ENCODE measurements at regions not wholly inside any gene's neighbourhood (a gene's known extent, or its start where the extent isn't known, plus 50 kb on each side); places are given as distances from the start of the nearest gene placed in this dataset.
A peak's percentile ranks its signal among the peaks of the same experiment; 100 is the strongest.

DNA sequence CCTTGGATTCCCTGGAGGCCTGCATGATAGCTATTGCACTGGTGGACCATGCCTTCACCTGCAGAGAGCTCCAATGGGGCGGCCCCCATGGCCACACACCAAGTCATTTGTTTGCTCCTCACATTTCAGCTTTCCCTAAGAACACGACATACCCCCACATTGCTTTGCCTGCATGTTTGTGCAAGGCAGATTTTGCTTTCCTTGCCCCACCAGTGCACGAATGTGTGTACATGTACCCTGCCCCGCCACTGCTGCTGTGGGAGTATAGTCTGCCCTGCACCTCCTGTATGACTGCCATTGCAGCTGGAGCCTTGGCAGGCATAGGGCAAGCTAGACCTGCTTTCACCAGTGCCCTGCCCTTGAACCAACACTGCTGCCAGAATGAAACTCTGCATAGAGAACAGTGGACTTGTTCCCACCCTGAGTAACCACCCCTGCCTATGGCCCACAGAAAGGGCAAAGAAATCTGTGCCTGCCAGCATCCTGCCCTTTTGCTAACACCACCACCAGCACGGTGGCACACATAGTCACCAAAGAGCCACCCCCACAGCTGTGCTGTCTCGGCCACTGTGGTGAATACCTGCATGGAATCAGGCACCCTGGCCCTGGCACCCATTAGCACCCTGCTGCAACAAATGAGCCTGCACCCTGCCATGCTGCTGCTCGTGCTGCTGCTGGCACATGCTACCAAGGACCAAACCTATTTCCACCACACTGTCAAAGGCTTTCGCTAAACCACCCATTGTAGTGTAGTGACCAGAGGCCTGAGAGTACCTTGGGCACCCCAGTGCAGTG, 661.7 kb upstream of the FAM241A start:
- DNase-seq = no peak

DNA sequence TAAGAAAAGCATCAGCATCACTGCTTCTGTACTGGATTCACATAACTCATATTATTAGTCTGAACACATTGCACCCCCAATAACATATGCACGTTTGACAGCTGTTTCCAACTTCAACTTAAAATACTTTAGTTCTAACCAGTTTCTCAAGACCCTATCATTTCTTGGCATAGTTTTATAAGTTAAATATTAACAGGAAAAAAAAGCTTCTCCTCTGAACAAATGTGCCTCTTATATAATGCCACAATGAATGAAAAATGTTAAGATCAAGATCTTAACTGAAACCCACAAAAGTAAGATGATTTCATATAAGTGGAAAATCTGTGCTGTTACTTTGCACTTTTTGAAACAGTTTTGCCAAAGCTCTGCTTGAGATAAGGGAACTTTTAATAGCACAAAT, 652.8 kb upstream of the FAM241A start:
- no peak for DNase-seq

DNA sequence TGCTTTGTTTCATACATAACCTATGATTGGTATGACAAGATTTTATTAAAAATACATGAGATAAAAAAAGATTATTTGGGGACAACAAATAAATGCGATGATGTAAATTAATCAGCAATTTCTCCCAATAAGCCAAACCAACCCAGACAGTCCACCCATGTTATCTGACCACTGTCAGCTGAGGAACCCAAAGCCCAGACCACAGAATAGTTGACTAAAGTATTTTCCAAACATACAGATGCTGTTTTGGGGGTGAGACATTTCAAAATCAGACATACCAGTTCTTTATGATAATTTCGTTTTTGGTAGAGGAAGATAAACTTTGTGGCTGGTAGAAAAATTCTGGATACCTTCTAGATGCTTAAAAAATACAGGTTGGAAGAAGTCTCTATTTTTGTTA, 650.8 kb upstream of the FAM241A start:
- DNase-seq = no peak

DNA sequence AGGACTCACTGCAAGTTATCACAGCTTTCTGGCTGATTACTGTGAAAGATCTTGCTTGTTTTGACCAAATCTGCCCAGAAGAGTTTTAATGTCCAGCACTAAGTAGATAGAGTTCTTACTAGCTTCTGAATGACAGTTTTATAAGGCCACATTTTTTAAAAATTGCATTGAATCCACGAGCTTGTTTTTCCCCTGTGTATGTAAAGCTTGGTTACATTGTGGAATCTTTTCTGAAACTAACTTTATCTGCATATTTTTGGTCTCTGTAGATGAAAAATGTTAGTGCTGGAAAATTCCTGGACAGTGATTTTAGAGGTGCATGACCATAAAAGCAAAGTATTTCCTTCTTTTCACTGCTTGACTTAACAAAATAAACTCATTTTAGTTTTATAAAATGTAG, 650.3 kb upstream of the FAM241A start:
- no peak for DNase-seq

DNA sequence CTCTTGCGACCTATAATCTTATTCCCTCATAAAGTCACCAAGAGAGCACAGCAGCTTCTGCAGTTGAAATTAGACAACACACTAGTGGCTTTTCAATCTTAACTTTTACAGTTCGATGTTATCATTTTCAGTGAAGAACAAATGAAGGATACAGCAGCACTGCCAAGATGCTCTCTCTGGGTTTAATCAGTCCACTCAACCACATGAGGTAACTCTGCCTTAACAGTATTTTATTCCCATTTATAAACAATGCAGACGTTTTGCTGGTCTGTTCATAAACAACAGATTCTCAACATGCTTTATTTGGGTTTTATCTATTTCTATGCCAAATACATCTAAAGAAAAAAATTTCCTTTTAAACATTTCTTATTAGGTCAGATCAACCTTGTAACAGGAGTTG, 646.0 kb upstream of the FAM241A start:
- no peak for DNase-seq

DNA sequence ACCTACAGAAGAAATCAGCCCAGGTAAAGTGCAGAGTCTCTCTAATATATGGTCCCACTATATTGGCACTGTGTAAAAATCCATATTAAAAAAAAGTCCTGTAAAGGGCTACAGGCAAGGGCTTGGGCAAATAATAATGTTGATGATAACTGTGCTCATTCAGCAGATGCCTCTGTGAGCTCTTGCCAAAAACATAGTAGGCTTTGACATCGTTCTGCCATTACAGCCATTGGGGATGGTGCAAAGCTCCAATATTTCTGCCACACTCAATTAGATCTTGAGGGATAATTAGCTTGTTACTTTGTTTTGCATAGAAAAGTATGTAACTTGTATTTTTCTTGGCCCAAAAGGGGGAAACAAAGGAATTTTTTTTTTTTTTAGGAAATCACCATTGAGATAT, 645.5 kb upstream of the FAM241A start:
- DNase-seq = no peak

DNA sequence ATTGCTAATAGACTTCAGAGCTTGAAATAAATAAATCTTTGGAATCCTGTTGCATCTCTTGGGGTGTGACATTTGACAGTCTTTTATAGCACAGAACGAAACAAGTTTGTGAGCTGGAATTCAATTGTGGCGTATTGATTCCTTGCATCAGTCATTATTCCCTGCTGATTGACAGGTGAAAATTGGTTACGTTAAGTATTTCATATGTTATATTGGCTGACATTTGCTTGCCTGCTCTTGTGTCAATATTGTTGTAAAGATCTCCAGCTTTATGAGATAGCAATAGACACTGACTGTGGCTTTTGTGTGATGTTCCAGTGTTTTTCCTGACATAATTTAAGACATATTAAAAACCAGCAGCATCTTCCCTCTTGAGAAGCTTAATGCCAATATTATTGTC, 644.4 kb upstream of the FAM241A start:
- DNase-seq = no peak

DNA sequence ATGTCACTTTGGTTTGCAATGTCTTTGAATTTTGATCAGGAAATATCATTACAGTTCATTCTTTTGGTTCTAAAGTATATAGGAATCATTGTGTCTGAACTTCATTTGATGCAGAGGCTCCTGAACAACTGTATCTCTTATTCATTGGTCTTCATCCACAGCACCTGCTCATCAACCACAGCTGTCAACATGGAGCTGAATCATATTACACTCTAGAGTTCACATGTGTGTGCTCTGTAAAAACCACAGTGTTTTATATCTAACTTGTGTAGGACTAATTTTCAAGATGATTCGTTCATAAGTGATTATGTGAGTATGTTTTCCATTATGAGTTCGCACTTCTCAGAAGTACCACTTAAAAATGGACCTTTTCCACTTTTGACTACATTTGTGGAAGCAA, 643.3 kb upstream of the FAM241A start:
- peak; percentile 2 for DNase-seq

DNA sequence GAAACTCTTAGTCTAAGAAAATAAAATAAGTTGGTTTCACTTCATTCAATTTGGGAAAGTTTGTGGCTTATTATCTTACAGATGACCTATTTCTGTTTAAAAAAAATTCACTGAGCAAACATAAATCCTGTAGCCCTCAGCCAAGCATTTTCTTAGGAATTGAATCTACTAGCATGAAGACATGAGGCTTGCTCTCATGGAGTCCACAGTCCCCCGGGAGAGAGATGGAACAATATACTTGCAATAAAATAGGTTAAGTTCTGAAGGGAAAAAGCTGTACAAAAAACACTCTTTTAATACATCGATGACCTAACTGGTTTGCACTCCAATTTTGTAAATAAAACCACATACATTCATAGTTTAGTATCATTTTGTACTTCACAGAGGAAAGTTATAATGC, 642.6 kb upstream of the FAM241A start:
- DNase-seq = no peak

DNA sequence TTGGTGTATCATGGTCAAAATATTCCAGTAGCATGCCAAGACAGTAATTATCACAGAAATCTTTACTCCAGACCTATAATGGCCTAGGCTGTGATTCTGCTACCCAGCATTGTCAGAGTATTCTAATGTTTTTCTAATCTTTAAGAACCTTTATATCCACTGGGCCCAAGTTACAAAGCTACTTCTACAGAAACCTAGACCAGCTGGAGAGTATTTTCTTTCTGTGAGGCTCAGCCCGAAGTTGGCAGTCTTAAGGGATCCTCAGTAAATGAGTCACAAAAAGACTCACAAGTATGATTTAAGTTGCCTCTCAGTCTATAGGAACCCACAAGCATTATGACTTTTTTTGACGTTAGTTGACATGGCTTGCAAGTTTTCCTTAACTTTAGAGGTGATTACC, 638.5 kb upstream of the FAM241A start:
- DNase-seq = no peak

DNA sequence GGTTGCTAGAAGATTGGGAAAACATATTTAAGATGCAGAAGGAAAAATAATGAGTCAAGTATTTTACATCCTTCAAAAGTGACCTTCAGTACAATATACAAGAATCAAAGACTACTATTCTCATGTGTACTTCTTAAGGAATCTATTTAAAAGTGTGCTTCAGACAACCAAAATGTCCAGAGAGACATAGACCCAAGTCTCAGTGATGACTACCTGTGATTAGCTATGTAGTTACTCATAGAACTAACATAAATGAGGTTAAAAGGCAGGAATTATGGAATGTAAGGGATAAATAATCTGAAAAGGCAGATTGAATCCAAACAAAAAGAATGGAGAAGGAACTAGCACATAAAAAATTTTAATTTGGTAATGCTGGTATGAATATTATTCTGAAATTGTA, 634.7 kb upstream of the FAM241A start:
- no peak for DNase-seq

DNA sequence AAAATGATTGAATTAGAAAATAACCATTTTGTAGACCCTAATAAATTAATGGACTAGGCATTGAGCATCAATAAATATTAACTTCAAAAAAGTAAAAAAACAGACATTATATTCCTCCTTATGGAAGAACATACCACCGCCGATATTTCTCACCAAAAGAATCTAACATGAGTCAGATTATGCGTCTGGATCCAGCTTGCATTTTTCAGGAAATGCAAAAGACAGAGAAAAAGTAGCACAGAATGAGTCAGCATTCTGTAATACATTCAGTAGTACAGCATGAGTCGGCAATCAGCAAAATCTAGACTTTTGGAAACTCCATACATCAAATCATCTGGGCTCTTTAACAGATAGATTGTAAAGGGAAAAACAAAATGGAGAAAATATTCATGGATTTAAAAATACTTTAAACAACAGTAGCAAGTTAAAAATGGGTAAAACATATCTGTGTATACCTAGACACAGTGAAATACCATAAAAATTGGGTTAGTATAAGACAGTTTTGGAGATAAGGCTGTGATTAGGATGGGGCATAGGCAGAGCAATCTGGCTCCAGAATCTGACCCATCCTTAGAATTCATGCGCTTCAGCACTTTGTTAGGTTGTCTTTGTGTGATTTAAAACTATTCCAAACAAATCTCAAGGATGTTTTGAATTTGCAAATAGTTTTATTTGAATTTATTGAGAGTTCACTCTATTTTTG, 633.0 kb upstream of the FAM241A start:
- DNase-seq = no peak

DNA sequence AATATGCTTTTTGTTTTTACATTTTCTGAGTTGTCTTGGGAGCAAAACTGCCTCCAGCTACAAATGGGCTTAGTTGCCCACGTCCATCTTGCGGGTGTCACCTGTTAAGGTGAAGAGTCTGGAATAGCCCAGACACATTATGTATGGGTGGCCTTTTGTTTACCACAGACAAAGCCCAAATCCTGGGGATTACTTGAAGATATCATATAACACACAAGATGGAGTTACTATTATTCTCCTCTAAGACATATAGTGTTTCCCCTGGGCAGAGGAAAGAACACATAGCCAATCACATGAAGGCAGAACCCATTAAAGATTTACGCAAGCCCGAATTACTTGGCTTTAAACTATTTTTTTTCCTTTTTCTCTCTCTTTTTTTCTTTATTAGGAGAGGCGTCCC, 625.6 kb upstream of the FAM241A start:
- no peak for DNase-seq

DNA sequence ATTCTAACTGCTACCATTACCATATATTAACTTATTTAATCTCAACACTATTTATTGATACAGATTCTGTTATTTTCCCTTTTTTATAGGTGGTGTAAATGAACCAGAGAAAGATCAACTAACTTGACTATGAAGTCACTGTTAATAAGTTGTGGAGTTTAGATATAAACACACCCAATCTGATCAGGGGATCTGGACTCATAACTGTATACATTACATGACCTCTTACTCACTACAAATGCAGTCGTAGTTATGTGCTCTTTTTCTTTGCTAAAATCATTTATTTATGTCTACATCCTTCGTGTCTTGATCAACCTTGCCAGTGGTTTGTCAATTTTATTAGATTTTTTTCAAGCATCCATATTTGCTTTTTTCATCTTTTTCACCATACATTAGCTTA, 614.8 kb upstream of the FAM241A start:
- DNase-seq = no peak

DNA sequence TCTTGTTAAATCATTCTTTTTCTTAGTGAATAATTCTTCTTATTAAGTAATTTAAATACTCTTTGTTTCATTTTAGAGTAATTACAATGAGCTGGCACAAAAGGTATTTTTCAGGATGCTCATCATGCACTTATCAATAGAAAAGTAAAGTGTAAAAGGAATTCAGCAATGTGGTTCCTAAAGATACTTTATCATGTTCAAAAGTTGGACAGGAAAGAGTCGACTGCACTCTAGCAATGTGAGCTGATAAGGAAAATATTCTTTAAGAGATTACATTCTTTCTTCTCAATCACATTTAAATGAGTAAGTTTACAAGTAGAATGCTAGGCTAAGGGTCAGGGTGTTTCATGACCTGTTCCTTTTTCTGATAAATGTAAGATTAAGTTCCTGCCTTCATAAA, 609.5 kb upstream of the FAM241A start:
- DNase-seq = no peak

DNA sequence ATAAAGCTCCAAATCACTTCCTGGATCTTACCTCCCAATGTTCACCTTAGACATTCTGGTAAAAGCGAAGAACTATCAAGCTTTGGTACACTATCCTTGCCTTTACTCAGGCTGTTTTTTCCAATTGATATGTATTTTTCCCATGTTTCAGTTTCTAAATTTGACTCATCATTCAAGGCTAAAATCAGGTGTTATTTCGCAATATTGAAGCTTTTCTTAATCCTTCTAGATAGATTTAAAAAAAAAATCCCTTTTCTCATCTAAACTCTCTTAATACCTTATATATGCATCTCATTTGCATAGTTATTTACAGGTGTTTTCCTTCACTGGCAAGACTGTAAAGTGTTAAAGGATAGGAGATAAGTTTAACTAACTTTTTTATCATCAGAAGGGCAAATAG, 608.1 kb upstream of the FAM241A start:
- no peak for DNase-seq

DNA sequence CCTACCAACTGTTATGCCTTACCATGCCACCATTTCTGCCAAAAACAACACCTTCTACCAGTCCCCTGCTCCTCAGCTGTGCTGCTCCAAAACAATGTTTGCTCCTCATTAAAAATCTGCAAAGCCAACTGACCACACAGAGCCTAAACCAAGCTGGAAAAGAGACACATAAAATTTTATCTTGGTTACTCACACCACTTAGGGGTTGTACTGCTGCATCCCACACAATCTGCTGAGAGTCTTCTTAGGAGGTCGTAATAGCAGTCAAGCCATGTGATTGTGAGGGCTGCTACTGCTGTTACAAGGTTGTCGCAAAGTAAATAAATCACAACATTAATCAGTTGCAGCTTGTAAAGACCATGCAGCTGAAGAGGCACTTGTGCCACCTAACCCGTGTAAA, 607.4 kb upstream of the FAM241A start:
- no peak for DNase-seq

DNA sequence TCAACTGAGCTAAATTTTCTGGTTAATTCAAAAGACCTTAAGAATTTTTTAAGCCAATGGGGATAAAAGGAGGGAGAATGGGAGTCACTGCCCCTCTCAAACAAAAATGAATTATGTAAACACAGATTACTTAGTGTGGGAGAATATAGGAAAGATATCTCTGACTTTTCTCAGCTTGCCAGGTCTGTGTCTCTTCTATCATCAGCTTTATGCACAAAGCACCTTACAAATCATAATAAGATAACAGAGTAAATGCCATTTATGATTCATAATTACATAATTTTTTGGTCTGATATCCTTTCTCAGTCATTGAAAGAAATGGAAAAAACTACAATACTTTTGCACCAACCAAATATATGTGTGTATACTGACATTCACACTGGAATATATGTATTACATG, 604.6 kb upstream of the FAM241A start:
- DNase-seq = no peak

DNA sequence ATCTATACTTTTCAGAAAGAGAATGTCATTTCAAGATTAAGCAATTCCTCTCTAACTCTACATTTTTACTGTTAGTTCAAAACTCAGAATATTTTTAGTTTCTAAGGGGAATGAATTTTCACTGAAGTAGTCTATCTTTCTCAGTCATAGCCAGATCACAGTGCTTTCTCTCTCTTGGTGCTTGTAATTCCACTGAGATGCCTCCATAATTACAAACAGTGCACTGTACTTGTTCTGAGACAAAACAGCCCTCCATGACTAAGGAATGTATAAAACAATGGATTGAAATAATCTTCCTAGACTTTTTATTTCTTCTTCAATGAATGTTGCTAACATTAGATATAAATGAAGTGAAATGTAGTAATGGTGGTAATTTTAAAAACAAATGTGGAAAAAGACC, 603.2 kb upstream of the FAM241A start:
- no peak for DNase-seq

DNA sequence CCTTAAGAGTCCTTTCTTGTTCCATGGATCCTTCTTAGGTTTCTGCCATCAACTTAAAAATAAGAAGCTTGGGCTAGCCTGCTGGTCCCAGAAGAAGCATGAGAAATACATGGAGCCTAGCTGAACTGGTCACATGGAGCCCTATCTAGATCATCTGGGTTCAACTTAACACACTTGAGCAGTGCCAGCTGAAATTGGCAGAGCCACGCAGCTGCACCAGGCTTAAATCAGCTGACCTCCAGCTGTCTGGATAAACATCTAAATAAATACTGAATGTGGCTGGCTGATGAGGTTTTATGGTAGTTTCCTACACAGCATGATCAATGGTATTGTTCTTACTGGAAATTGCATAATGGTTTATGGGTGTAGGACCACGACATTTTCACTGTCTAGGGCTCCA, 598.4 kb upstream of the FAM241A start:
- no peak for DNase-seq

DNA sequence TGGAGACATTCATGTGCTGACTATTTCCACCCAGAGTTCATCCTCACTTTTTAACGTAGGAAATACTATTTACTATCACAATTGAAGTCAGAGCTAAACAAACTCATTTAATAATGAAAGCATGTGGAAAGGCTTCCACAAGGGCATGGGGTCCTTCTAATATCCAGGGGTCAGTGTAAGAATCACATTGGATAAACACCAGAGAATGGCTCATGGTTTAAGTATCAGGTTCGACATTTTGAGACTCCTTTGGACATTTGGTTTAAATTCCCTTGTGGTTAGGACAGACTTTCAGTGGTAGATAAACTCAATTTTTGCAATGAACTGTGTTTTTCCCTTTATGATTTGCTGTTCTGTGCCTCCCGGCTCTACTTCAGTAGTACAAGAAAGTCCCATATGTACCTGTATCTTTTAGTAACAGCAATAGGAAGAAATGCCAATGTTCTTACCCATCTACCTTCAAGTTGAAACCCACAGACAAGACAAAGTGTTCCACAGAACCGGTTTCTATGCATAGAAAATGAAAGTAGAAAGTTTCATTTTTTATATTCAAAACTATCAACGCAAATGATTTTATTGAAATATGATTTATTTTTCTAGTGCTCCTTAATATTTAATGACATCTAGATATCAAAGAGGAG, 589.0 kb upstream of the FAM241A start:
- DNase-seq = no peak

DNA sequence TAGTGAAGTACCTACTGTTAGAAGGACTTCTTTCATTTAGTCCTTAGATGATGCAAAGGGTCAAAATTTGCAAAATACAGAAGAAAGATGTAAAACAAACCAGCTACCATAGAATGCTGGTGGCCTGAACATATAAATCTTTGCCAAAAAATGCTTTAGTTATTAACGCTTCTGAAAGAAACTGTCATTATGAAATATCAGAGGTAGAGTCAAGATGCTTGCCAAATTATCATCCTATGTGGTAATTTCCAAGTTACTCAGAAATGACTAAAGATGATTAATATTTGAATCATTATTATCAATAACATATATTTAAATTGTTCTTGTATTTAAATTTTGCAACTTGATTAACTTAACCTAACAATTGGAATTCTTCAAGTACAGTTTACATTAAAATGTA, 588.4 kb upstream of the FAM241A start:
- DNase-seq = no peak

DNA sequence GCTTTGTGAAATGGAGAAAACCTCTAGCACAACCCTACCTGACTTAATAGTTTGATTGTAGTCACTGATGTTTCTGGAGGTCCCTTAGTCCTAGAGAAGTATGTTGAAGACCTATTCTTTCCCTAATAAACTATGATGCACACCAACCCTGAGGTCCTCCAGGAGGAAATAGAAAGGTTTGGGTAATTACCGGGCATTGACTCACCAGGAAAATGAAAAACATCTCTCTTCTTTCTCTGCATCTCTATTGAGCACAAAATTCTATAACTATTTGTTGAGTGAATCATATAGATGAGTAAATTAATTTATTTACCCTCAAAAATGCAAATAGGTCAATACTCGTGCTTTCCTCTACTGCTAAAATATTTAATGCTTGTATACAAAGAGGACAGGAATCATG, 582.4 kb upstream of the FAM241A start:
- no peak for DNase-seq

All from muscle of arm (tissue), 1 donor.